DND-41 (cell line): ENCODE measurements at regions not wholly inside any gene's neighbourhood (a gene's known extent, or its start where the extent isn't known, plus 50 kb on each side); places are given as distances from the start of the nearest gene placed in this dataset.

Experiments used
- CTCF ChIP-seq: IDR thresholded peaks from 2 replicates; pipeline ENCODE4 v1.5.1; 2012; ENCODE audit warnings: borderline replicate concordance, low read length, moderate library complexity, mild to moderate bottlenecking; ENCODE audit not compliant: poor library complexity, severe bottlenecking; ENCODE audit errors: extremely low read depth
- EZH2 ChIP-seq: IDR thresholded peaks from 3 replicates; pipeline ENCODE4 v1.6.1; 2012; ENCODE audit warnings: borderline replicate concordance, low read depth, mild to moderate bottlenecking, moderate library complexity, low read length, inconsistent platforms; ENCODE audit not compliant: severe bottlenecking

- no peak for TF ChIP-seq CTCF
- no peak for TF ChIP-seq EZH2
These were observed 91.2 kb downstream of the TNFSF18 start for GRCh38 chr1:172959571-172959970.
